GM23248 (cell line): ENCODE measurements at regions not wholly inside any gene's neighbourhood (a gene's known extent, or its start where the extent isn't known, plus 50 kb on each side); places are given as distances from the start of the nearest gene placed in this dataset.

Source experiments
- DNase-seq: peaks from one replicate; pipeline ENCODE4 v3.0.0-alpha.2; 2015
- H2AFZ ChIP-seq: fragments of 200-600 bp; sonication (generic); 2 replicates; pipeline ENCODE4 v1.6.1; 2016; ENCODE audit warnings: antibody characterized with exemption
- H3F3A ChIP-seq: fragments of 200-600 bp; sonication (generic); 2 replicates; pipeline ENCODE4 v1.6.1; 2016; ENCODE audit warnings: mild to moderate bottlenecking, antibody characterized with exemption, mixed run types; ENCODE audit not compliant: insufficient read depth
- H3K27ac ChIP-seq: fragments of 200-600 bp; sonication (generic); 2 replicates; pipeline ENCODE4 v1.5.1; 2016; ENCODE audit warnings: mild to moderate bottlenecking
- H3K27me3 ChIP-seq: fragments of 200-600 bp; sonication (generic); replicated peaks from 2 replicates; pipeline ENCODE4 v1.6.1; 2016; ENCODE audit warnings: mild to moderate bottlenecking; ENCODE audit not compliant: insufficient read depth
- H3K36me3 ChIP-seq: fragments of 200-600 bp; sonication (generic); 2 replicates; pipeline ENCODE4 v1.6.1; 2016; ENCODE audit warnings: low read depth, mild to moderate bottlenecking
- H3K4me1 ChIP-seq: fragments of 200-600 bp; sonication (generic); 2 replicates; pipeline ENCODE4 v1.6.1; 2016; ENCODE audit warnings: mild to moderate bottlenecking; ENCODE audit not compliant: insufficient read depth
- H3K4me2 ChIP-seq: fragments of 200-600 bp; sonication (generic); one replicate; pipeline ENCODE4 v1.6.1; 2016; ENCODE audit warnings: mild to moderate bottlenecking; ENCODE audit not compliant: unreplicated experiment
- H3K4me3 ChIP-seq: fragments of 200-600 bp; sonication (generic); 2 replicates; pipeline ENCODE4 v1.5.1; 2016; ENCODE audit warnings: mild to moderate bottlenecking
- H3K79me2 ChIP-seq: fragments of 200-600 bp; sonication (generic); 2 replicates; pipeline ENCODE4 v1.6.1; 2016; ENCODE audit warnings: mild to moderate bottlenecking; ENCODE audit not compliant: insufficient read depth
- H3K9ac ChIP-seq: fragments of 200-600 bp; sonication (generic); 2 replicates; pipeline ENCODE4 v1.6.1; 2016; ENCODE audit warnings: mild to moderate bottlenecking
- H3K9me2 ChIP-seq: fragments of 200-600 bp; sonication (generic); 2 replicates; pipeline ENCODE4 v1.6.1; 2016; ENCODE audit warnings: mixed run types, mild to moderate bottlenecking, moderate library complexity; ENCODE audit not compliant: insufficient read depth
- H3K9me3 ChIP-seq: fragments of 200-600 bp; sonication (generic); one replicate; pipeline ENCODE4 v1.6.1; 2017; ENCODE audit warnings: low read depth
- H4K20me1 ChIP-seq: fragments of 200-600 bp; sonication (generic); 2 replicates; pipeline ENCODE4 v1.6.0; 2016; ENCODE audit not compliant: insufficient read depth
- EZH2 ChIP-seq: fragments of 200-600 bp; sonication (generic); IDR thresholded peaks from 2 replicates; pipeline ENCODE4 v1.6.1; 2018; ENCODE audit warnings: antibody characterized with exemption, mild to moderate bottlenecking; ENCODE audit not compliant: insufficient read depth, poor library complexity, severe bottlenecking
- EZH2phosphoT487 ChIP-seq: fragments of 200-600 bp; sonication (generic); IDR thresholded peaks from 2 replicates; pipeline ENCODE4 v1.6.1; 2018; ENCODE audit warnings: antibody characterized with exemption, moderate library complexity, mild to moderate bottlenecking, low read depth; ENCODE audit not compliant: insufficient read depth
- WGBS, 2 experiments: methylation state at CpG; one replicate each; pipeline ENCODE4 v1.1.6; 2015 to 2017; ENCODE audit warnings: low lambda C conversion rate in 2 of 2, low coverage in 1 of 2; ENCODE audit errors: missing lambda C conversion rate in 2 of 2; 5-methylcytosine and 5-hydroxymethylcytosine counted together
- in situ Hi-C: fragments of 300-500 bp; cut with MboI; formaldehyde crosslinking; loops from 2 replicates; pipeline ENCODE4 v1.15.0; 2020

DNA sequence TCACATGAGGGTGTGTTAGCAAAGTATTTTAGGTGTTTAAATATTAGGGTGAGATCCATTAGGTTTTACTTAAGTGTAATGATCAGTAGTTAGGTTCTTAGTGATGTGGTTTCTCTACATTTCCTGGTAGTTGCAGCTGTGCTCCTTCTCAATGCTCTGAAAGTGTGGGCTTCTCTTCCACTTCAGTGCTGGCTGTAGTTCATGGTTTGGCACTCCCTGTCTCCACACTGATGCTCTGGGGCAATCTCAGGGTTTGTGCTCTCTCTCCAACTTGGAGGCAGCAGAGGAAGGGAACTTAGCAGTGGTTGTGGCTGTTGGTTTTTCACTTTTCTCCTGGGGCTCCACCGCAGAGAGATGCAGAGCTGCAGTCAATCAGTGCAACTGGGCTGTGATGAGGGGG, 507.5 kb downstream of the TMEM232 start:
- TF ChIP-seq EZH2phosphoT487 (no peak), EZH2 (no peak)
- H3F3A ChIP-seq, result no peaks in the 10 kb centered on the region

DNA sequence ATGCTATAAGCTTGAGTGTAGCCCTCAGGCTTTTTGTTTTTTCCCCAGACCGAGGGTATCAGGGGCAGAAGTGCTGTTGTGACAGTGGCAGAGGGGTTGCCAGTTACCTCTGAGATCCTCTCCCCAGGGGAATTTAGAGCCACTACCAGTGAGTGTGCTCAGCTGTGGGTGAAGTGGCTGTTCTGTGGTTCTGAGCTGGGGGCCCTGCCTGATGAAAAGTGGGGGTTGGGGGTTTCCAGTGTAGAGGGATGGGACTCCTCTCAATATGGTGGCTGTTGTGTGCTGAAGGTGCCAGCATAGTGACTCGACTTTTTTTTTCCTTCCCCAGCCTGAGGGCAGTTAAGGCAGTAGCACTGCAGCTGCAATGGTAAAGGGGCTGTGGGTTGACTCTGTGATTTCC, 506.7 kb downstream of the TMEM232 start:
- Histone ChIP-seq H3K27ac (no peak overlapping the region), H3K9ac (no peak overlapping the region), H3K79me2 (no peaks in the 10 kb centered on the region), H2AFZ (no peak overlapping the region), H3F3A (no peaks in the 10 kb centered on the region), H3K27me3 (no peaks in the 10 kb centered on the region), H4K20me1 (no peaks in the 10 kb centered on the region), H3K36me3 (no peaks in the 10 kb centered on the region), H3K4me2 (no peak overlapping the region), H3K4me1 (no peaks in the 10 kb centered on the region), H3K9me3 (peaks cover 8% of the 10 kb centered on the region), H3K4me3 (no peak overlapping the region), H3K9me2 (no peaks in the 10 kb centered on the region)
- no peak for DNase-seq
- 10% methylated on average over 2 of the region's 2 CpGs; no CpG with 5 or more reads in 1 of the 2 experiments for WGBS, 2 experiments
- in situ Hi-C loops, result no loop called here
- TF ChIP-seq EZH2phosphoT487 (no peak), EZH2 (no peak)

More for the DNA sequence above, 507.5 kb downstream of the TMEM232 start:
- Histone ChIP-seq H3K27me3 (no peaks in the 10 kb centered on the region), H3K79me2 (no peaks in the 10 kb centered on the region), H3K4me3 (no peak overlapping the region), H3K9me3 (peaks cover 8% of the 10 kb centered on the region), H3K4me2 (no peak overlapping the region), H4K20me1 (no peaks in the 10 kb centered on the region), H3K9me2 (no peaks in the 10 kb centered on the region), H3K9ac (no peak overlapping the region), H3K4me1 (no peaks in the 10 kb centered on the region), H2AFZ (no peak overlapping the region), H3K27ac (no peak overlapping the region), H3K36me3 (no peaks in the 10 kb centered on the region)
- in situ Hi-C loops, result no loop called here
- DNase-seq, result no peak
- WGBS, 2 experiments, result 0 to 26% methylated on average over 1 of the region's 1 CpG

DNA sequence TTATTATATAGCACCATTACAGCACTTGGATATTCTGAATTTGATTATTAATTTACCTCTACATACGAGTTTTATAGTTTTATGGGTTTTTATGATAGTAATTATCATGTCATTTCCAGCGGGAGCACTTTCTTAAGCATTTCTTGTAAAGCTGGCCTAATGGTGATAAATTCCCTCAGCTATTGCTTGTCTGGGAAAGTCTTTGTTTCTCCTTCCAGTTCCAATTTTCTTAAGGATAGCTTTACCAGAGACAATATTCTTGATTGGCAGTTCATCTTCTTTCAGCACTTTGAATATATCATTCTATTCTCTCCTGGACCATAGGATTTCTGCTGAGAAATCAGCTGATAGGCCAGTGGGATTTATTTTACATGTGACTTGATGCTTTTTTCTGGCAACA, 505.4 kb downstream of the TMEM232 start:
- no peak overlapping the region for H3K9ac ChIP-seq
- H3K4me1 ChIP-seq, result no peaks in the 10 kb centered on the region
- peaks cover 10% of the 10 kb centered on the region for H3K9me3 ChIP-seq
- no peak overlapping the region for H2AFZ ChIP-seq
- in situ Hi-C loops, result no loop called here
- no peaks in the 10 kb centered on the region for H3F3A ChIP-seq
- H3K4me3 ChIP-seq, result no peak overlapping the region
- DNase-seq, result no peak
- TF ChIP-seq EZH2phosphoT487 (no peak), EZH2 (no peak)
- H3K4me2 ChIP-seq, result no peak overlapping the region
- no peaks in the 10 kb centered on the region for H3K79me2 ChIP-seq
- no peaks in the 10 kb centered on the region for H4K20me1 ChIP-seq
- no peaks in the 10 kb centered on the region for H3K27me3 ChIP-seq
- H3K36me3 ChIP-seq, result no peaks in the 10 kb centered on the region
- H3K27ac ChIP-seq, result no peak overlapping the region
- 2 to 7% methylated on average over 2 of the region's 2 CpGs for WGBS, 2 experiments
- no peaks in the 10 kb centered on the region for H3K9me2 ChIP-seq

DNA sequence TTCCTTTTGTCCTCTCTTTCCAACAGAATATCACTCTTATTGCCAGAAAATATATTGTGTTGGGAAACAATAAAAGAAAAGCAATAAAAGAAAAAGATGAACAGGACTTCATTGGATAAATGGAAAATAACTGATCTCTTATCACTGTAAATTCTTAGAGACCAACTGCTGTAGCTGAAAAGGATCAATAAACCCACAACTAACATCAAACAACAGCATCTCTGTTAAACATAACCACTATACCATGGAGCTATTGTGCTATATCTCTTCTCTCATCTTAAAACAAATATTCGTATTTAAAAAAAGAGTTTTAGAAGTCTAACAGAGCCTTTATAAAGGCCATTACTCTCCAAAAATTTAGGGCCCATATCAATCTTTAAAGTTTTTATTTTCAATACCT, 502.4 kb downstream of the TMEM232 start:
- Histone ChIP-seq H3K4me2 (no peak overlapping the region), H3K9ac (no peak overlapping the region), H3K9me2 (no peaks in the 10 kb centered on the region), H3K9me3 (peaks cover 10% of the 10 kb centered on the region), H3K79me2 (no peaks in the 10 kb centered on the region), H3K27me3 (no peaks in the 10 kb centered on the region), H3K27ac (no peak overlapping the region), H3K4me1 (no peaks in the 10 kb centered on the region), H3K4me3 (no peak overlapping the region), H3F3A (no peaks in the 10 kb centered on the region), H2AFZ (no peak overlapping the region), H3K36me3 (no peaks in the 10 kb centered on the region), H4K20me1 (no peaks in the 10 kb centered on the region)
- DNase-seq, result no peak
- TF ChIP-seq EZH2phosphoT487 (no peak), EZH2 (no peak)
- in situ Hi-C loops, result no loop called here
- 25 to 29% methylated on average over 1 of the region's 1 CpG for WGBS, 2 experiments

DNA sequence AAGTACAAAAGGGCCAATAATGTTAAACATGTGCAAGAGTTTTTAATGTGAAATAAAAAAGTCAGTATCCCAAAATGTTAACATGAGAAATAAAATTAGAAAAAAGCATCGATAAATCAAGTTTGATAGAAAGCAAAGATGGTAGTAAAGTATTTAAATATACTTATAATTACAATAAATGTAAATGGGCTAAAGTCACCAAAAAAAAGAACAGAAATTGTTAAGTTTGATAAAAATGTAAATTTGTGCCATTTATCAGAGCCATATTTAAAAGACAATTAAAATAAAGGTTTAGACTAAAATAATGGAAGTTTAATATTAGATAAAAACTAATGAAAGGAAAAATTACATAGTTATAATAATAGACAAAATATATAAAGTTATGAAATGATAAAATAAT, 500.5 kb downstream of the TMEM232 start:
- in situ Hi-C loops, result no loop called here
- H3K4me1 ChIP-seq, result no peaks in the 10 kb centered on the region
- 21 to 35% methylated on average over 1 of the region's 1 CpG for WGBS, 2 experiments

More for the DNA sequence above, 500.5 kb downstream of the TMEM232 start:
- H3K27ac ChIP-seq, result no peak overlapping the region
- H3K36me3 ChIP-seq, result no peaks in the 10 kb centered on the region
- DNase-seq, result no peak
- no peak overlapping the region for H2AFZ ChIP-seq
- H3K9me3 ChIP-seq, result peaks cover 9% of the 10 kb centered on the region
- TF ChIP-seq EZH2, result no peak
- no peak for TF ChIP-seq EZH2phosphoT487
- no peaks in the 10 kb centered on the region for H3K27me3 ChIP-seq
- H3K4me3 ChIP-seq, result no peak overlapping the region
- no peaks in the 10 kb centered on the region for H3K79me2 ChIP-seq
- H3K9me2 ChIP-seq, result no peaks in the 10 kb centered on the region
- no peak overlapping the region for H3K9ac ChIP-seq
- no peaks in the 10 kb centered on the region for H3F3A ChIP-seq
- H3K4me2 ChIP-seq, result no peak overlapping the region
- no peaks in the 10 kb centered on the region for H4K20me1 ChIP-seq
